GM18505 (cell line): ENCODE measurements at regions not wholly inside any gene's neighbourhood (a gene's known extent, or its start where the extent isn't known, plus 50 kb on each side); places are given as distances from the start of the nearest gene placed in this dataset.

Experiments
- ATAC-seq: cut with Tn5 transposase; IDR thresholded peaks from one replicate; pipeline ENCODE4 v1.9.1; 2021; ENCODE audit not compliant: unreplicated experiment
- POLR2A ChIP-seq: IDR thresholded peaks from 4 replicates; pipeline ENCODE4 v1.6.1; 2011; ENCODE audit warnings: borderline replicate concordance; ENCODE audit not compliant: insufficient read depth, insufficient read length; ENCODE audit errors: extremely low read depth

DNA sequence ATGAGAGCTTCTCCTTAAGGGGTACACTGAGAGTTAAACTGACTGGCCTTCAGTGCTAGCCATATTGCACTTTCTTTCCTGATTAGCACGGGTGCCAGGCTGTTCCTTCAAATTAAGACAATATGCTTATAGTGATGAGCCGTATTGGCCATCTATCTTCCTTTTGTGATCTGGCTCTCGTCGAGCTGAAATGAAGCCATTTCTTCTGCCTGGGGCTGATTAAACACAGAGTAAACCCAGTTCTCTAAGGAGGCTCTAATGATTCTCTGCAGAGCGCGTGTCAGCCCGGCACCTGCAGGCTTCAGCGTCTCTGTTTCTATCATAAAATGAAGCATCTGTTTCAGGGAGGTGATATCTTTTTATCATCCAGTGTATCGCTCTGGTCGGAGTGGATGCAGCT lies 107.5 kb upstream of the NR2F2 start:
- no peak for ATAC-seq
- TF ChIP-seq POLR2A = no peak

DNA sequence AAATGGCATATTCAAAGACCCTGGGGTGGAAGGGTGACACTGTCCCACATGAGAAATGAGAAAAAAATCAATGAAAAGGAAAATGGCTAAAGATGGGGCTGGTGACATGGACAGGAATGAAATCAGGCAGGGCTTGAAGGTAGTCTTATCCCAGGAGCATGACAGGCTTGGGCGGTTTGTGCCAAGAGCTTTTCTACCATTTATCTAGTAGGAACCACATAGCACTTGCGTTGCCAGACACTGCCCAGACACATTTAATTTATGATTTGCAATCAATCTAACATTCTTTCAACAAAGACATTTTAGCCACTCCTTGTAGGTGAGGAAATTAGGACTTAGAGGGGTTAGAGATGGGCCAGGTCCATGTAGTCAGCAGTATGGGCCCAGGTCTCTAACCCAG lies 106.6 kb upstream of the NR2F2 start:
- ATAC-seq = no peak
- no peak for TF ChIP-seq POLR2A

DNA sequence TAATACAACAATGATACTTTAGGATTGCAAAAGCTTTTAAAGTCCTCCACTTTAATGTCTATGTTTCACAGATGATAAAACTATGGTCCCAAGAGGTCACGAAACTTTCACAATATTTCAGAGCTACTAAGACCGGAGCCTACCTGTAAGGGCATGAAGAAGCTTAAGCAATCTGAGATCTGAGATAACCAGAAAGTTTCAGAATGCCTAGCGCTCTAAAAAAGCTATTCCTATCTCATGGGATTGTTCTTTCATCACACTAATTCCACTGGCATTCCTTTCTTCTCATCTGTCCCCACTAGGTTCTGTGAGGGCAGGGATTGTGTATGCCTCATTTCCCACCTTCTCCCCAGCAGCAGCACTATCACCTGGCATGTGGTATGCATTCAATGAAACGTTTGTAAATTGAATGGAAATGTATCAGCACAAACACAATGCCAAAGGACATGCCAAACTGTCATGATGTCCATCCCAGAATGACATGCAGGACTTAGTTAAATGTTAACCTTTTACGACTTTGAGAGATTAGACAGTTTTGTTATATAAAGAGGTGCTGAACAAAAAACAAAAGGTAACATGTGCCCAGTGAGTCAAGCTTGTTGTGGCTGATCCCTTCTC lies 104.7 kb upstream of the NR2F2 start:
- no peak for TF ChIP-seq POLR2A
- no peak for ATAC-seq

- TF ChIP-seq POLR2A = no peak
These were observed 99.8 kb upstream of the NR2F2 start for GRCh38 chr15:96230526-96231181.

GRCh38 chr15:96232335-96232734 lies 98.2 kb upstream of the NR2F2 start:
- ATAC-seq = no peak
- no peak for TF ChIP-seq POLR2A

More at GRCh38 chr15:96230526-96231181, 99.8 kb upstream of the NR2F2 start:
- ATAC-seq = no peak

GRCh38 chr15:96234109-96234892 lies 96.2 kb upstream of the NR2F2 start:
- TF ChIP-seq POLR2A = no peak
- ATAC-seq = no peak

DNA sequence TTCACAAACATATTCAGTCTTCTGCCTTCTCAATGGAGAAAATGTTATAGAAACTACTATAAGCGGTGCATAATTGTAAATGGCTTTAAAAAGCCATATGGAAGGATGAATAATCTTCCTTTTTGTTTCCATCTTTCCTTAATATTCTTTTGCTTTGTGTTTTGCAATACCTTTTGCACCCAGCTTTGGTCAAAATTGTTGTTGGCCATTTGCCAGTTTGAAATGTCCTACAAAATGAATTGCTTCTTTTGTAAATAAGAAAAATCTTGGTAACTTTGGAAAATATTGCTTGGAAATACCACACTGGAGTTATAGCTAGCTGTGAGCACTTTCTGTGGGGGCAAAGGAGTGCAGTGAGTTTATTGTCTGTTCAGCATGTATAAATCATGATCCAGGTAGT lies 93.5 kb upstream of the NR2F2 start:
- no peak for ATAC-seq
- TF ChIP-seq POLR2A = no peak

- no peak for ATAC-seq
- TF ChIP-seq POLR2A = no peak
These were observed 87.7 kb upstream of the NR2F2 start for GRCh38 chr15:96242761-96243160.

GRCh38 chr15:96243701-96244100 lies 86.8 kb upstream of the NR2F2 start:
- ATAC-seq = no peak
- no peak for TF ChIP-seq POLR2A

DNA sequence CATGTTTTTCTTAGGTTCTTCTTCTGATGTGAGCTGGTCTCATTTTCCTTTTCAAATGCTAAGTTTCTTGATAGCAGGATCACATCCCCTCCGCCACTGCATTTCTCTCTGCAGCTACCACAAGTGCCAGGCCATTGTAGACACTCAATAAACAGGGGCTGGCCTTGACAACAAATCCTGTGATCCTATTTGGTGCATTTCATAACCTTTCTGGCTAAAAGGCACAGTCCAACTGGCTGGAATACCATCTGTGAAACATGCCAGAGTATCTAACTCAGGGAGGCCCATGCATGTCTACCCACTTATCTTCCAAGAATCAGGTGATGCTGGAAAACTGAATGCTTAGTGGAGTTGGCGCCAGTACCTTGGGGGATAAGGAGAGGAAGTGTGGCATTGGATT lies 85.2 kb upstream of the NR2F2 start:
- no peak for TF ChIP-seq POLR2A
- ATAC-seq = no peak

GRCh38 chr15:96246057-96246456 lies 84.4 kb upstream of the NR2F2 start:
- no peak for ATAC-seq
- TF ChIP-seq POLR2A = no peak

GRCh38 chr15:96247621-96248305 lies 82.7 kb upstream of the NR2F2 start:
- TF ChIP-seq POLR2A = no peak
- ATAC-seq = no peak

DNA sequence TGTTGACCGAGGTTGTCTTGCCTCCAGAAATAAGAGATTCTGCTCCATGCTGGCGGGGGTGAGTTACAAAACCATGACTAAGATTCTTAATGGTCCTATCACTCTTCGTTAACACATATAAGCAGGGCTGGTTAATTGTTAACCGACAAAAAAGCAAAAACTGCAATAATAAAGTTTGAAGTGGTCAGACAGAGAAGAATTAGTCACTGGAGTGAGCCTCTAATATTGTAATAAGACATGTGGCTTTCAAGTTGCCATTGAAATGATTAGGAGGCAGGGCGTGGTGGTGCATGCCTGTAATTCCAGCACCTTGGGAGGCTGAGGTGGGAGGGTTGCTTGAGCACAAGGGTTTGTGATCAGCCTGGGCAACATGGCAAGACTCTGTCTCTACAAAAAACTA lies 78.4 kb upstream of the NR2F2 start:
- TF ChIP-seq POLR2A = no peak
- ATAC-seq = no peak
